Neural progenitor cell (in vitro differentiated cells): ENCODE measurements at regions not wholly inside any gene's neighbourhood (a gene's known extent, or its start where the extent isn't known, plus 50 kb on each side); places are given as distances from the start of the nearest gene placed in this dataset.
"Not testable (repeated sequence)": the region's sequence is repeated elsewhere in the genome, so short reads cannot be mapped to it uniquely, and the experiment has no call there.

Source experiments
- EZH2 ChIP-seq: fragments of 200-600 bp; sonication (generic); IDR thresholded peaks from 2 replicates; pipeline ENCODE4 v1.6.1; 2017; ENCODE audit warnings: antibody characterized with exemption, mild to moderate bottlenecking, moderate library complexity
- TF ChIP-seq, protein P1 (sequence below): fragments of 200-600 bp; sonication (generic); IDR thresholded peaks from 2 replicates; pipeline ENCODE4 v1.5.1; 2017; ENCODE audit warnings: antibody characterized with exemption, mild to moderate bottlenecking

DNA sequence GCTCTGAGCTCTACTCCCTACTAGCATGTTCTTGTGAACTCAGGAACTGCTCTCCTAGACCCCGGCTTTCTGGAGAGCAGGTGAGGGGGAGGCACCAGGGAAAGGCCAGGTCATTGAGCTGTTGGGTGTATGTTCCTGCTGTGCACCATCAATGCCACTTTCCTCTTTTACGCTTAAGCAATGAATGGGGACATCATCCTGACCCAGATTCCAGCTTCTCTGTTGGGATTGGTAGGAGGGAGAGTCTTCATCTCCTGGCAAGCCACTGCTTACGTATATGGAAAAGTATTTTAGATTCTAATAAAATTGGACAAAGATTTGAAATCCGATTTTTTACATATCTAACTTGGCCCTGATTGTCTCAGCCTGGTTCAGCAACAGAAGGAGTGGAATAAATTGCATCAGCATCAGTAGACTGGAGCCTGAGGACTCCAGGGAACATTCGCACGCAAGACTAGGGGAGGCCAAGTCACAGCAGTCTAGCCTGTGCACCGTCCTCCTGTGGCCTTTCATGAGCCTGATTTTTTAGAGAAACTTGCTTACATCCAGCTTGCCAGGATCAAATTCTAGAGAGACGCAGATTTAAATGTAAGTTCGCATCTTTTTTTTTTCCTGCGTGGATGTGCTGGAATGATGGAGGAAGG lies 439.3 kb downstream of the RPIA start:
- TF ChIP-seq, protein P1, sequence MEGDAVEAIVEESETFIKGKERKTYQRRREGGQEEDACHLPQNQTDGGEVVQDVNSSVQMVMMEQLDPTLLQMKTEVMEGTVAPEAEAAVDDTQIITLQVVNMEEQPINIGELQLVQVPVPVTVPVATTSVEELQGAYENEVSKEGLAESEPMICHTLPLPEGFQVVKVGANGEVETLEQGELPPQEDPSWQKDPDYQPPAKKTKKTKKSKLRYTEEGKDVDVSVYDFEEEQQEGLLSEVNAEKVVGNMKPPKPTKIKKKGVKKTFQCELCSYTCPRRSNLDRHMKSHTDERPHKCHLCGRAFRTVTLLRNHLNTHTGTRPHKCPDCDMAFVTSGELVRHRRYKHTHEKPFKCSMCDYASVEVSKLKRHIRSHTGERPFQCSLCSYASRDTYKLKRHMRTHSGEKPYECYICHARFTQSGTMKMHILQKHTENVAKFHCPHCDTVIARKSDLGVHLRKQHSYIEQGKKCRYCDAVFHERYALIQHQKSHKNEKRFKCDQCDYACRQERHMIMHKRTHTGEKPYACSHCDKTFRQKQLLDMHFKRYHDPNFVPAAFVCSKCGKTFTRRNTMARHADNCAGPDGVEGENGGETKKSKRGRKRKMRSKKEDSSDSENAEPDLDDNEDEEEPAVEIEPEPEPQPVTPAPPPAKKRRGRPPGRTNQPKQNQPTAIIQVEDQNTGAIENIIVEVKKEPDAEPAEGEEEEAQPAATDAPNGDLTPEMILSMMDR: not testable (repeated sequence)
- TF ChIP-seq EZH2: not testable (repeated sequence)
